ENCODE measurements at regions not wholly inside any gene's neighbourhood (a gene's known extent, or its start where the extent isn't known, plus 50 kb on each side); places are given as distances from the start of the nearest gene placed in this dataset.

- Histone ChIP-seq H3K4me1 (peaks cover 0 to 15% (median 7%) of the 10 kb centered on the region in 4 donors), H3K27ac (no peak overlapping the region), H3K4me3 (no peak overlapping the region), H3K36me3 (no peaks in the 10 kb centered on the region), H3K27me3 (no peaks in the 10 kb centered on the region), H3K9me3 (no peaks in the 10 kb centered on the region)
- DNase-seq: no peak
- no peak for ATAC-seq
- TF ChIP-seq CTCF (IDR thresholded peaks at IDR 0.05) (no peak), POLR2A (IDR thresholded peaks at IDR 0.05) (no peak)
- 94% methylated on average over 2 of the region's 11 CpGs for WGBS (ENCODE audit: insufficient coverage, low coverage, low lambda C conversion rate, missing lambda C conversion rate)
- intact Hi-C loops (cut with DNase I): no loop called here
Observed at GRCh38 chr10:78543749-78544362, 510.2 kb downstream of the RPS24 start.

GRCh38 chr10:78544423-78545090, 510.9 kb downstream of the RPS24 start:
- WGBS (ENCODE audit: insufficient coverage, low coverage, low lambda C conversion rate, missing lambda C conversion rate): 74% methylated on average over 3 of the region's 9 CpGs
- ATAC-seq: no peak
- Histone ChIP-seq H3K4me3 (no peak overlapping the region), H3K27me3 (no peaks in the 10 kb centered on the region), H3K36me3 (no peaks in the 10 kb centered on the region), H3K27ac (no peak overlapping the region), H3K9me3 (no peaks in the 10 kb centered on the region), H3K4me1 (peaks cover 0 to 8% (median 4%) of the 10 kb centered on the region in 4 donors)
- TF ChIP-seq CTCF (IDR thresholded peaks at IDR 0.05): no peak
- TF ChIP-seq POLR2A (IDR thresholded peaks at IDR 0.05): no peak
- DNase-seq: no peak
- intact Hi-C loops (cut with DNase I): no loop called here

GRCh38 chr10:78545756-78546155, 512.1 kb downstream of the RPS24 start:
- DNase-seq (no peak), ATAC-seq (no peak)
- no peaks in the 10 kb centered on the region for H3K36me3 ChIP-seq
- 77% methylated on average over 3 of the region's 3 CpGs for WGBS (ENCODE audit: insufficient coverage, low coverage, low lambda C conversion rate, missing lambda C conversion rate)
- no peaks in the 10 kb centered on the region for H3K9me3 ChIP-seq
- no peak overlapping the region for H3K4me3 ChIP-seq
- H3K27me3 ChIP-seq: no peaks in the 10 kb centered on the region
- intact Hi-C loops (cut with DNase I): no loop called here
- H3K27ac ChIP-seq: no peak overlapping the region
- H3K4me1 ChIP-seq: no peaks in the 10 kb centered on the region
- TF ChIP-seq POLR2A (IDR thresholded peaks at IDR 0.05) (no peak), CTCF (IDR thresholded peaks at IDR 0.05) (no peak)

GRCh38 chr10:78547397-78547796, 513.7 kb downstream of the RPS24 start:
- TF ChIP-seq CTCF (IDR thresholded peaks at IDR 0.05): no peak
- no peak for TF ChIP-seq POLR2A (IDR thresholded peaks at IDR 0.05)
- Histone ChIP-seq H3K27me3 (no peaks in the 10 kb centered on the region), H3K36me3 (no peaks in the 10 kb centered on the region), H3K4me1 (peaks cover 0 to 8% (median 3%) of the 10 kb centered on the region in 4 donors), H3K27ac (no peak overlapping the region), H3K9me3 (no peaks in the 10 kb centered on the region), H3K4me3 (no peak overlapping the region)
- intact Hi-C loops (cut with DNase I): no loop called here
- 94% methylated on average over 2 of the region's 6 CpGs for WGBS (ENCODE audit: insufficient coverage, low coverage, low lambda C conversion rate, missing lambda C conversion rate)
- no peak for DNase-seq
- ATAC-seq: no peak

Data from right lobe of liver (tissue), 6 donors.